Keratinocyte (primary cell): ENCODE measurements at regions not wholly inside any gene's neighbourhood (a gene's known extent, or its start where the extent isn't known, plus 50 kb on each side); places are given as distances from the start of the nearest gene placed in this dataset.
"Not testable (repeated sequence)": the region's sequence is repeated elsewhere in the genome, so short reads cannot be mapped to it uniquely, and the experiment has no call there.

ENCODE experiments used
- CTCF ChIP-seq, 3 experiments: IDR thresholded peaks in 1 of 3; conservative IDR thresholded peaks in 1 of 3; optimal IDR thresholded peaks in 1 of 3; 2 replicates in 2 of 3; 3 replicates in 1 of 3; pipeline versions ENCODE3 to v1.5.1; 2011; ENCODE audit warnings: low read length in 3 of 3, mild to moderate bottlenecking in 3 of 3, moderate library complexity in 2 of 3, control low read depth in 1 of 3, inconsistent platforms in 1 of 3; ENCODE audit not compliant: insufficient read depth in 2 of 3; ENCODE audit errors: extremely low read depth in 1 of 3
- EZH2 ChIP-seq: IDR thresholded peaks from one replicate; pipeline ENCODE4 v1.6.1; 2012; ENCODE audit warnings: inconsistent platforms, mild to moderate bottlenecking, low read length, moderate library complexity

- not testable (repeated sequence) for TF ChIP-seq CTCF (optimal IDR thresholded peaks at IDR 0.05 in 1 of 3, IDR thresholded peaks at IDR 0.05 in 1 of 3, conservative IDR thresholded peaks at IDR 0.05 in 1 of 3; ENCODE audit: extremely low read depth in 1 of 3, insufficient read depth in 2 of 3, low read length in 3 of 3); EZH2
Measured at GRCh38 chr1:146484195-146484594, 255.4 kb upstream of the NOTCH2NLA start.
